Hippocampal formation (tissue), 2 donors: ENCODE measurements at regions not wholly inside any gene's neighbourhood (a gene's known extent, or its start where the extent isn't known, plus 50 kb on each side); places are given as distances from the start of the nearest gene placed in this dataset.

ENCODE experiments used
- DNase-seq, 2 donors: peaks; one replicate each; lab custom pipeline; 2025; lab: John Stamatoyannopoulos, UW

DNA sequence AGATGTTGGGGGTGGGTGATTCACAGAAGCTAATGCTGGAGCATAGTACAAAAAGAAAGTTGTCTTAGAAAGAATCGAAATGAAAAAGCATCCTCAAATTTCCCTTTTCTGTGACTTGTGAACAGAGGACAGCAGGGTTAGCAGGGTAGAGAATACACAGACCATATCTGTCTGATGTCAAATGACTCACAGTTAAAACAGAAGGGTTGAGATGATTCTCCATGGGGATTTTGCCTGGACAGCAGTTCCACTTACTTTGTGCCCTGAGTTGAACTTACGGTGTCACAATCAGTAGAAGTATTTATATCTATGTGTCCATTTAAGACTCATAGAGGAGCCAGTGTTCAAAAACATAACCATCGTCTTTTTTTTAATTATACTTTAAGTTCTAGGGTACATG lies 801.6 kb downstream of the KCTD16 start:
- no peak for DNase-seq

DNA sequence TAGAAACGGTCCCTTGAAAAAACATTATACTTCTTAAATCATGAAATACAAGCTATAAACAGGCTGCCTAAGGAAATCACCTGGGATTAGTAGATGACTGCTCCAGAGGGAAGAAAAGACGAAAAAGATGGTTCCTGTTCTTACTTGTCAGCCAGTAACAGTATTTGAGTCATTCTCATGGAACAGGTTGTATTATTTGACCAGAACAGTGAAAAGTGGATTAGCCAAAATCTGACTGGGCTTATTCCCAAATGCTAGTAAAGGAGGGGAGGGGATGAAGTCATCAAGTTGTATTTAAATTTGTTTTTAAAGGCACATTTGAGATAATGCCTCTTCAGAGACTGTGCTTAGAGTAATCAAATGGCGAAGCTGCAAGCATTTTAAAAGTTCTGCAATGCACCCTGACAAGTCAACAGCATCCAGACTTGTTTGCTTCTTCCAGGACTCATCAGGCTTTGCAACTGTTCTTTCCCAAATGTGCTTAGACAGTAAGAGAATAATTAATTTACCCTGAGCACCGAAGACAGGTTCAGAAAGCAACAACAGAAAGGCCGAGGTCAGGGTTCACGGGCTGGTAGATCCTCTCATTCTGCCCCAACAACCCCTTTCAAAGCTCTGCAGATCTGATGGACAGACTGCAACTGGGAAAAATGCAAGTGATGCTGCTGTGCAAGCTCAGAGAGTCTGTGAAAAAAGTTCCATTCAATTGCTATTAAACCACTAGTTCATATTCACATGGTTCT lies 800.6 kb downstream of the KCTD16 start:
- DNase-seq = no peak

DNA sequence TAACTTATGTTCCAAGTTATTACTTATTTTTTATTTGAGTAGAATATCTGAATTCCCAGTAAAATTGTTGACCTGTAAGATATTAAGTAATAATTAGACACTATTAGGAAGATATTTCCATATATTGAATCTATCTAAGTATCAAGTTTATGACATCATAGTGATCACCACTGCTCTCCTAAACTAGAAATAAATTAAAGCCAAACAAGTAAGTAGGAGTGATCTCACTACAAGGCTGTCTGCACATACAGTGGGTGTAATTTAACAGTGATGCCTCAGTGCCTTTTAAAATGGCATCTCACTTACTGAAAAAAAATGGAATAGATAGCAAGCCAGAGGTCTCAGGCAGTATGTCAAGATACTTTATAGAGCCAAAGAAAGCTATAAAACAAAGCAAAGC lies 789.6 kb downstream of the KCTD16 start:
- no peak for DNase-seq

DNA sequence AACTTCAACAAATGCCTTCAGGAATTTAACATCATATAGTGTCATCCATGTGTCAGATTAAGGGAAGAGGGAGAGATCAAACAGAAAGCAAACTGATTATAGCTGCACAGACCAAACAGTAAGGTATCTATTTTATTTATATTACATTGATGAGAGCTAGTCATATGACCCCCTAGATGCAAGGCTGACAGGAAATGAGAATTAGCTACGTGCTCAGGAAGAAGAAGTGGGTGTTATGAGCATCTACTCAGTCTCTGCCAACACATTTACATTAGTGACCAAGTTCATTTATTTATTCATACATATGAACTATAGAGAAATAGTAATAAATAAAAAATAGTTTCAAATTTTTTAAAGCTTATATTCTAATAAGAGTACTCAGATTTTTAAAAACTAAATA lies 787.3 kb downstream of the KCTD16 start:
- DNase-seq = no peak

DNA sequence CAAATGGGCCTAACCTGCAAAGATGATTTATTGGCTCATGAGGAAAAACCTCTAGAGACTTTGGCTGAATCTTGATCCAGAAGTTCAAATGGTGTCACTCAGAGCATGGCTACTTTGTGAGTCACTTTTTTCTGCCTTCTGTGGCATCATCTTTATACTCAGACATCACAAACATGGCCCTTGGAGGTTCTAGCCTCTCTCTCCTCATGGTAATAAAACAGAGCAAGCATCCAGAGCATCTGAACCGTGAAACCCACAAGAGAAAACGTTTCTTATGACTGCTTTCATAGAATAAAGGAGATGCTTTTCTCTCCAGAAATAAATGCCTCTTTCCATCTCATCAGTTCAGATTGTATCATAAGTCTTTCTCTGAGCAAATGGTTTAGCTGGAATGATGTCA lies 780.3 kb downstream of the KCTD16 start:
- DNase-seq = no peak

DNA sequence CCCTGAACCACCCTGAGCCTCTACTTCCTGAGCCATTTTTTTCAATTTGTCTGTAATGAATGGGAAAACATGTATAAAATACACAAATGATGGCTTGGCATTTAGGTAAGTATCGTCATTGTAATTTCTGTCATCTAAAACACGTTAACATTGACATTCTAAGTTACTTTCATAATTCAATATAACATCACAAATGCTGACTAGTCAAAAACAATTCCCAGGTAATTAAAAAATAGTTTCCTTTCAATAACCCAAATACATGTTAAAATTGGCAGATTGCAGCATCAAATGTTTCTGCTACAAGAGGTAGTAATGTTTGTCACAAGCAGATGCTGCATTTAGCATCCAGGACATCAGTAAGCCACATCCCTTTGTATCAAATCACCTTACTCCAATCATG lies 776.4 kb downstream of the KCTD16 start:
- no peak for DNase-seq

DNA sequence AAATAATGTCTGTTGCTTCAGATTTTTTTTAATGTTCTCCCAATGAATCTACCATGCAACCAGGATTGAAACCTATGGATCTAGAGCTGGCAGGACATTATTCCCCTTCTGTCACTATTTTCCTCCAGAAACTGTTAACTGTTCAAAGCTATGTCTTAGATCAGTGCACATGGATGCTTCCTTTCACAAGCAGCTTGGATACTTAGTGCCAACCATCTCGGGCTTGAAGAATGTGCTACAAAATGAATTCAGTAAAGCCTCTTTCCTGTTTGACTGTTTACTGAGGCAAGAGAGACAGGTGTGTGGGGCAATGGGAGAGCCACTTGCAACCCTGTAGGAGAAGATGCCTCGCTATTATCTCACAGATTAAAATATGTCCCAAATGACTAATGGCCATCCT lies 774.8 kb downstream of the KCTD16 start:
- no peak for DNase-seq

DNA sequence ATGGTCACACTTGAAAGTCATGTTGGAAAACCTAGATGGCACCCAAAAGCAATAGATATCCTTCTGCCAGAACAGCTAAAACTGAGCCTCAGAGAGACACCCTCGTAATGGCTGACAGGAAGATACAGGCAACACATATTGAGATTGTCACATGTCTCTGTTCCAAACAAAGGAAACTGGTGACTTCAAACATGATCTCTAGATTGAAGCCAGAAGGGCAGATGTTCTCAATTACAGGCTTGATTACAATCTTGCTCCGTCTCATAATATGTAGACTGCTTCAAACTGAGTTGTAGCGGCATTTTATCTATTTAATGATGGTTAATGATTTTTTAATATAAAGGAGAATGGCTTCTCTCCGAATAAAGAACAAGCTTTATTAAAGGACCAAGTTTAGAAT lies 774.3 kb downstream of the KCTD16 start:
- no peak for DNase-seq

DNA sequence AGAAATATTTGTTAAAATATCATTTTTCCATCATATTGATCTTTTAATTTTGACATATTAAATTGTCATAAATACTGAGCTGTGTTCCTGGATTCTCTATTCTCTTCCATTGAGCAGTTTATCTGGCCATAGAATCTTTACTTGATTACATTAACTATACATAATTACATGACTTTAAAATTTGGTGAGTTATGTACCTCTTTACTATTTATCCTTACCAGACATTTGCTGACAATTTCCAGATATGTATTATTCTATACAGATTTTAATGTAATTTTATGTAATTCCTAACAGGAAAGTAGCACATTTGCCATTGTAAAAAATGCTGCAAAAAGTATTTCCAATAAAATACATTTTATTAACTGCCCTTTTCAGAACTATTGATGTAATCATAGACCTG lies 770.3 kb downstream of the KCTD16 start:
- no peak for DNase-seq

DNA sequence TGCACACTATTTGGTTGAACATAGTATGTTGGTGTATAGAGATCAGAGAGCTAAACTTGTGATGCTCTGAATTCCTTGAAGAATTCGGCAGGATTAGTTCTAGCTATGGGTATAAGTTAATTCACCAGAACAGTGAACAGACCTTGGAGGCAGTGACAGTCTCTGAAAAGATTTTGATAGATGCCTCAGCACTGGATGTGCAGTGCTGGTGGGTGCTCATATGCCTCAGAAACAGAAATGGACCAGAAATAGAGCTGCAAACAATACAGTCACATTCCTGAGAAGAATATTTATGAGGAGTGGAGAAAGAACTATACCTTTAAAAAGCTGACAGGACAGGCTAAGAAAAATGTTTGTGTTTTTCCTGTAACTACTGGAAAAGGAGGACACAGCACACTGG lies 747.7 kb downstream of the KCTD16 start:
- DNase-seq = no peak

DNA sequence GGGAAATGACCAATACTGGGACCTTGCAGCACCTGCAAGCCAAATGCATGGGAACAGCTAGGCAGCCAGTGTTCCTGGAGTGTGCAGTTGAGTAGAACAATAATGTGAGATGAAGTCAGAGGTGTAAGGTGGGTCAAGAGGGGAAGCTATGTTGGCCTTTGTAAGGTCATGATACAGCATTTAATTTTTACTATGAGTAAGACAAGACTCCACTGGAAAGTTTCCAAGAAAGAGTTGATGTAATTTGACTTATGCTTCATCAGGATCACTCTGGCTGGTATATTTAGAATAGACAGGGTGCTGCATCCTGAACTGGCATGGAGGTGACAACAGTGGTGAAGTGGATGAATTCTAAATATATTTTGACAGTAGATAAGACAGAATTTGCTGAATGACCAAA lies 744.8 kb downstream of the KCTD16 start:
- no peak for DNase-seq

DNA sequence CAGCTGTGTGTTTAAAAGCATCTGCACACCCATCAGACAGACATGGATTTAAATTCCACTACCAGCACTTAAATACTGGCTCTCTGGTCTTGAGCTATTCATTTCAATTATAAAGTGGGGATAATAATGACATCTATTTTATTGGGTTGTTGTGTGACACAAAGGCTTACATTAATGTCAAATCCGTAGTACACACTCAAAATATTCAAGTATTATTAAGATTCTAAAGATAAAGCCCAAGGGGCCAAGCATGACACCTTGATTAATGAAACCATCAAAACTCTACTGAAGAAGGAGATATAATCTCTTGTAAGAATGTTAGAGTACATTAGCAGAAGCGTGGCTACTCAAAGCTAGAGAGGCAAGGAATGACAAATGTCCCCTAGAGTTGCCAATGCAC lies 743.0 kb downstream of the KCTD16 start:
- no peak for DNase-seq

DNA sequence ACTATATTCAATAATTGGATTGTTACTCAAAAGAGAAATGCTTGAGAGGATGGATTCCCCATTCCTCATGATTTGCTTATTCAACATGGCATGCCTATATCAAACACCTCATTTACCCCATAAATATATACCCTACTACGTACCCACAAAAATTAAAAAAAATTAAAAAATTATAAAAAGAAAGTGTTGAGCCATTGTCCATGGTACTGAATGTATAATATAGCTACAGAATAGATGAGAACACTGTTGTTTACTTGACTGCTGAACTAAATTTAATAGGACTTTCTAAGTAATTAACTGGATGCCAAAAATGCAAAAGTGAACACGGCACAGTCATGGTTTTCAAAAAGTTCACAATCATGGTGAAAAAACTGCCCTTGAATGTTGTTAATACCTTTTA lies 725.8 kb downstream of the KCTD16 start:
- DNase-seq = no peak

DNA sequence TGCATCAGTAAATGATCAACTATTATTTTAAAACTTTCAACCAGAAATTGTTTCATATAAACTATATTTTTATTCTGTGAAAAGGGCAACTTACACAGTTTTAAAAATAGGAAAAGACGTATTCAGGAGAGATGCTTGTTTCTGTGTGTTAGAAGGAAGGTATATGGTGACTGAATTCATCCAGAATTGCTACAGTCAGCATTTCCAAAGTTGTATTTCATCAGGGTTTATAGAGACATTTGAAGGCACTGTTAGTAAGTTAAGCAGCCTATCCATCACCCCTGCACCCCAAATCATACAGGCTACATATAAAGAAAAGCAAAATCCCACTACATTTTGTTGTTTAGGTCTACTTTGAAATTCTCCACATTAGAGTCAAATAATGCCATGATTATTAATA lies 716.0 kb downstream of the KCTD16 start:
- no peak for DNase-seq

DNA sequence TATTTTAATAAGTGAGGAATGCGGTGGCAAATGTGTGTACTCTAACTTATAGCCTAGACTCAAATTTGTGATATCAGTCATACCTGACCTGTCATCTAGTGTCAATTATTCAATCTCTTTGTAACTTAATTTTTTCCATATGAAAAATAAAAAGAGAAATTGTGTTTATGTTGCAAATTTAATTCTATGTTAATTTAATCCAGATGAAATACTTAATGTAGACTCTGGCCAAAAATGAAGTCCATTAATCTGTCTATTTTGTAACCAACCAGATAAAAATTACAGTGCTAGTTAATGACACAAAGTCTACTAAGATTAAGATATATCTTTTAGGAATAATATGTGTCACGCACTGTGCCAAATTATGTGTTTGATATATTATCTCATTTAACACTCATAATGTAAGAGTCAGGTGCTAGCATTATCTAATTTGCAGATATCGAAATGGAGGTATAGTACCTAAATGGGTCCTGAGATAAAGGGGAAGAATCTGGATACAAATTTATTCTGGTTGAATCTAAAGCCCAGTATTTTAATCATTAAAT lies 712.1 kb downstream of the KCTD16 start:
- no peak for DNase-seq

DNA sequence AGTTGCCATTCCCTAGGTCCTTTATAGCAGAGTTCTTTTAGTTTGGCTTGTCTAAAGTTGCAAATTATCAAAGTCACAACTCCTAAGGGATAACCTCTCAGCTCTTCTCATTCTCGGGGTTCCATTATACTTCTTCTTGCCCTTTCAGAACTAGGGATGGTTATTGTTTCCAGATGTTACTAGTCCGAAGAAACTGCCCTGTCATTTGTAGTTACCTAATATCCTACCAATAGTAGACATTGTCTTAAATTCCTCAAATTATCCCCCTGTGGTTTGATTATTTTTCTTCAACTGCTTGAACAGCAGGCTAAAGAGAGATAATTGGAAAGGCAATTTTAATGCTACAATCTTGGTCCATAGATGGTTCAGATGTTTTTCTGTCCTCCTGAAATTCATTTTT lies 709.8 kb downstream of the KCTD16 start:
- no peak for DNase-seq

DNA sequence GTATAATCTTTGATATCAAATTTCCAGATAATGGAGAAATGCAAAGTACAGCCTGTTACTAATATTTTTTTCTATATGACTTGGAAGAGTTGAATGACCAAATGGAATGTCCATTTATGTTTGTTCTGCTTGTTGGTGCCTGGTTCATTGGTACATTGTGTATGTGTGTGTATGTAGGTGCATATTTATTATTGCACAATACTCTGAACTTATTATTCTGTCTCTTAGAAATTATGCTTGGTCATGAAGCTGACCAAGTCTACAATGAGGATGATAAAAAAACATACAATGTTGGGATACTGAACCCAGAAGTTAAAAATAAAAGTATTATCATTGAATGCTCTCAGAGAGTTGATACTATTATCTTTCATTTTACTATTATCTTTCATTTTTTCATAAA lies 706.3 kb downstream of the KCTD16 start:
- DNase-seq = no peak

DNA sequence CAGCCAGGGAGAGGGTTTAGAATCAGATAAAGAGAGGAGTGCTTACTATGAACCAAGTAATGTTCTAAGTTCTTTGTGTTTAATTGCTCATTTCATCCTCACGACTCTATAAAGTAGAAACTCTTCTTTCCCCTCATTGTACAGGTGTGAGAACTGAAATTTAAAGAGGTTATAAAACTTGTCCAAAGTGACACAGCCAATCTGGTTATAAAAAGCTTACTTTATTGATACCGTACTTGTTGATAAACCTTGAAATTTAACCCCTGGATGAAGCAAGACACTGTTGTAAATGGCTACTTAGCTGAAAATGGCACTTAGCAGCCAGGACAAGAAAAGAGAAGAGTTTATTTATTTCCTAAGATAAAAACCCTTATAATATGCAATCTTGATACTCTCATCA lies 702.4 kb downstream of the KCTD16 start:
- DNase-seq = no peak

DNA sequence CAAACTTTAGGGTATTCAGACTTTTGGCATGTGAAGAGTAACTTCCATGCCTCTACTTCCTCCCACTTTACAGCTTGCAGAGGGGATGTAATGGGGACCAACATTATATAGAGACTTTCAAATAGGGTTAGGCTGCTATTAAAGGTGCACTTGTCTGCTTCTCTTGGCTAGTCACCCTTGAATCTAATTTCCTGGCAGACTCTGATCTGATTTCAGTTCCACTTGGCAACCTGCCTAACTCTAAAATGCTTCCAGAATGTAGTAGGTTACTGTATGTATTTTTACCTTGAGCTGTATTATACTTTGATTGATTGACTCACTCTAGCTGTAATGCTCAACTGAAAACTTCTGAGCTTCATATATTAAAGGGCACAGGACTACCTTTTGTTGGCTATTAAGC lies 693.4 kb downstream of the KCTD16 start:
- no peak for DNase-seq

DNA sequence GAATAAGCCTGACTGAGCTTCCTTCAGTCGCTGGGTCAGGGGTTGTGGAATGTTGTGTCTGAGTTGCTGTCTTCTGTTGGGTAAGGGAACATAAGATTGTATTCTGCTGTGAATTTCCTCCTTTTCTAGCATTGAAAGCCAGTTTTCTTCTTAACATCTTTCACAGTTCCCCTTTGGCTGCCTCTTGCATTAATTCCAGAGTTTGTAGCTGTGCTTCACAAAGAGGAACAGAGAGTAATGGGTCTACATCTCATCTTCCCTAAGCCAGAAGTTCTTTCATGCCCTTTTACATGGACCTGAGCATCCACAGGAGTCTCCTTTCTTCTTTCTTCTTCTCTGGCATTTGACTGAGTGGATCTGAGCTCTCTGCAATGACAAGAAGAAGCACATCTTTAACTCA lies 686.8 kb downstream of the KCTD16 start:
- no peak for DNase-seq

DNA sequence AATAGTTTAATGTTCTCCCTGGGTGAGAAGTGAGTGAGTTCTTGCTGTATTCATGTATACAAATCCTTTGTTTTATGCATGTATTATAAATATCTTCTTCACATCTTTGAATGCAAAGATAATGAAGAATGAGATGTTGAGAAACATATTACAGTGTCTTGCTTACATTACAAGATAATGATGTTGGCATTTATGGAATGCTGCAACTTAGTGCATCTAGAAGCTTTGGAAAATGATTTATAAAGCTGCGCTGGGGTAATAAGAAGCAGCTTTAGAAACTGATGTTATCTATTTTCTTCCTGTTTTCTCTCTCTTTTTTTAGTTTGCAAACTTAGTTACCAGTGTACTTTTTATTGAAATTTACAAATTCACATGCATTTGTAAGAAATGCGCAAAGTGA lies 673.4 kb downstream of the KCTD16 start:
- no peak for DNase-seq

DNA sequence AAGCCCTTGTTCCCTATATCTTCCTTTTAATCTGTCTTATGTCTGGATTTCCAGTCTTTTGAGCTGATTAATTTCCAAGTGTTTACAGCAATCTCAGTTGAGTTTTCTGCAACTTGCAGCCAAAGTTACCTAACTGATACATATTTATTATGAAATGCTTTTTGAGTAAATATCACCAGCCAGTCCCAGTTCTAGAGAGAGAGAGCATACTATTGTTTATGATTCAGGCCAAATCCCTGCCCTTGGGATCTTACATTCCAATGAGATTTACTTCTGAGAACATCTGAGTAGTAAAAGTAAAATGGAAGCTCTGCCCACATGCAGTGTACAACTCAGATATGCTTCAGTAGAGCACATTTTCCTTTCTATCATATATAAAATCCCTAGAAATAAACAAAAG lies 661.7 kb downstream of the KCTD16 start:
- DNase-seq = no peak

DNA sequence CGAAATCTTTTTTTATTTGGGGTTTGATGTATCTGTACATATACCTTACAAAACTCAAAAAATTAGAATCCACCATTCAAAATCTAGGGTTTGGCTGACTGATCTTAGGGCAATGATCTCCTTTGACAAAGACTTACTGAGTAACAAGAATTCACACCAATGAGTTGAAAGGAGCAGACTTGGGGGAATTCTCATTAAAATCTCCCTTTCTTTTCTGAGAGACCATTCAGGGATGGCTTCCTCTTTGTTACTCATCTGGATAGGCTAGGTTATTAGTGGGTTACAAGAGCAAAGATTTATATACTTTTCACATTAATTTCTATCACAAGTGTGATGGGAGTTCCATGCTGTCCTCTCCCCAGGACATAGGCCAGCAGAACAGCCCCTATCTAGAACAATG lies 661.0 kb downstream of the KCTD16 start:
- DNase-seq = no peak

DNA sequence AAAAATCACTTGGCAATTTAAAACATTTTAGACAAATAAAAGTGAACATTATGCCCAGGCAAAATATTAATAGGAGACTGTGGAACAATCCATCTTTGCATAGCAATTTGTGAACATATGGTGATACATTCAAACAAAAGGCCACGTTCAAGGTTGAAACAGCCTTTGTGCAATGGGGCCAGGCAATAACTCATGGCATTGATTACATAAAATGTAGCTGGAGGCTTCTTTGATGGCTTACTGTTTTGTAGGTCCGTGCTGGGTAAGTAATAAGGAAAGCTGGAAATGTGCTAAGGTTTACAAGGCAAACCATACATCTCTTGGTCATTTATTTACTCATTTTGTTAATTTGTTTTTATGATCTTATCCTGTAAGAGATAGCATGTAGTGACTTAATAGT lies 651.8 kb downstream of the KCTD16 start:
- no peak for DNase-seq
